WTC11 (cell line): ENCODE measurements at regions not wholly inside any gene's neighbourhood (a gene's known extent, or its start where the extent isn't known, plus 50 kb on each side); places are given as distances from the start of the nearest gene placed in this dataset.

ENCODE experiments used
- ARID4B ChIP-seq: sonication (generic); formaldehyde crosslinking; IDR thresholded peaks from 2 replicates; pipeline ENCODE4 v1.8.0; 2023; ENCODE audit warnings: missing genetic modification reagents, mild to moderate bottlenecking, borderline replicate concordance
- CTCF ChIP-seq: fragments of 200-600 bp; IDR thresholded peaks from 2 replicates; pipeline ENCODE4 v1.8.0; 2022; ENCODE audit warnings: antibody characterized with exemption
- E2F5 ChIP-seq: sonication (generic); formaldehyde crosslinking; IDR thresholded peaks from 2 replicates; pipeline ENCODE4 v1.8.1; 2022; ENCODE audit warnings: mild to moderate bottlenecking, moderate library complexity, missing genetic modification reagents
- ESRRA ChIP-seq: sonication (generic); formaldehyde crosslinking; IDR thresholded peaks from 2 replicates; pipeline ENCODE4 v1.8.1; 2022; ENCODE audit warnings: mild to moderate bottlenecking, missing genetic modification reagents, borderline replicate concordance
- ETV6 ChIP-seq: sonication (generic); formaldehyde crosslinking; IDR thresholded peaks from 2 replicates; pipeline ENCODE4 v1.8.1; 2022; ENCODE audit warnings: mild to moderate bottlenecking, missing genetic modification reagents
- HMGXB4 ChIP-seq: sonication (generic); formaldehyde crosslinking; IDR thresholded peaks from 2 replicates; pipeline ENCODE4 v1.8.1; 2023; ENCODE audit warnings: mild to moderate bottlenecking, moderate library complexity, missing genetic modification reagents
- JUN ChIP-seq: sonication (generic); formaldehyde crosslinking; IDR thresholded peaks from 2 replicates; pipeline ENCODE4 v1.8.0; 2023; ENCODE audit warnings: mild to moderate bottlenecking, missing genetic modification reagents
- PRDM15 ChIP-seq: sonication (generic); formaldehyde crosslinking; IDR thresholded peaks from 2 replicates; pipeline ENCODE4 v1.8.0; 2022; ENCODE audit warnings: missing genetic modification reagents
- SMAD3 ChIP-seq: sonication (generic); formaldehyde crosslinking; IDR thresholded peaks from 2 replicates; pipeline ENCODE4 v1.8.0; 2022; ENCODE audit warnings: missing genetic modification reagents, mild to moderate bottlenecking, borderline replicate concordance
- SP1 ChIP-seq: sonication (generic); formaldehyde crosslinking; conservative IDR thresholded peaks from 2 replicates; pipeline ENCODE4 v1.8.1; 2022; ENCODE audit warnings: missing genetic modification reagents
- TCF7 ChIP-seq: sonication (generic); formaldehyde crosslinking; IDR thresholded peaks from 2 replicates; pipeline ENCODE4 v1.8.0; 2022; ENCODE audit warnings: mild to moderate bottlenecking, low read depth, missing genetic modification reagents, moderate library complexity
- TEAD4 ChIP-seq: sonication (generic); formaldehyde crosslinking; IDR thresholded peaks from 2 replicates; pipeline ENCODE4 v1.8.0; 2022; ENCODE audit warnings: mild to moderate bottlenecking, missing genetic modification reagents
- ZNF512 ChIP-seq: sonication (generic); formaldehyde crosslinking; IDR thresholded peaks from 2 replicates; pipeline ENCODE4 v1.8.1; 2022; ENCODE audit warnings: missing genetic modification reagents, borderline replicate concordance

- TF ChIP-seq TCF7 (CRISPR knock-in tag) (no peak), ESRRA (CRISPR knock-in tag) (no peak), TEAD4 (no peak), ZNF512 (no peak), ARID4B (CRISPR knock-in tag) (no peak), CTCF (no peak), ETV6 (CRISPR knock-in tag) (no peak), E2F5 (CRISPR knock-in tag) (no peak), HMGXB4 (CRISPR knock-in tag) (no peak), PRDM15 (CRISPR knock-in tag) (no peak), SP1 (CRISPR knock-in tag) (no peak), JUN (CRISPR knock-in tag) (no peak), SMAD3 (no peak)
These were observed 459.3 kb upstream of the TRIB2 start for GRCh38 chr2:12257476-12257875.
